GM12865 (cell line): ENCODE measurements at regions not wholly inside any gene's neighbourhood (a gene's known extent, or its start where the extent isn't known, plus 50 kb on each side); places are given as distances from the start of the nearest gene placed in this dataset.

Source experiments
- DNase-seq: peaks from one replicate; pipeline ENCODE4 v3.0.0; 2010; ENCODE audit warnings: low read depth
- H3K4me3 ChIP-seq: 2 replicates; pipeline ENCODE4 v1.5.1; 2011; ENCODE audit warnings: mild to moderate bottlenecking, low read depth, low read length, control low read depth
- CTCF ChIP-seq: IDR thresholded peaks from 2 replicates; pipeline ENCODE4 v1.5.1; 2011; ENCODE audit warnings: low read length, control low read depth, low read depth, inconsistent platforms; ENCODE audit not compliant: insufficient read depth; ENCODE audit errors: missing control alignments

GRCh38 chr3:30505866-30506520 is 100.4 kb upstream of the TGFBR2 start:
- no peak for TF ChIP-seq CTCF
- H3K4me3 ChIP-seq = no peak overlapping the region
- DNase-seq = no peak

DNA sequence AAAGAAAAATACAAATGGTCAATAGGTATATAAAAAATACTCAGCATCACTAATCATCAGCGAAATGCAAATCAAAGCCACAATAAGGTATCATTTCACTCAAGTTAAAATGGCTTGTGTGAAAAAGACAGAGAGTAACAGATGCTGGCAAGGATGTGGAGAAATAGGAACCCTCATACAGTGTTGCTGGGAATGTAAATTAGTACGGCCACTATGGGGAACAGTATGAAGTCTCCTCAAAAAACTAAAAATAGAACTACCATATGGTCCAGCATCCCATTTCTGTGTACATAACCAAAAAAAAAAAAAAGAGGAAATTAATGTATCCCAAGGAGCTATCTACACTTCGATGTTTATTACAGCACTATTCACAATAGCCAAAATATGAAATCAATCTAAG is 98.1 kb upstream of the TGFBR2 start:
- no peak for TF ChIP-seq CTCF
- no peak overlapping the region for H3K4me3 ChIP-seq
- no peak for DNase-seq

DNA sequence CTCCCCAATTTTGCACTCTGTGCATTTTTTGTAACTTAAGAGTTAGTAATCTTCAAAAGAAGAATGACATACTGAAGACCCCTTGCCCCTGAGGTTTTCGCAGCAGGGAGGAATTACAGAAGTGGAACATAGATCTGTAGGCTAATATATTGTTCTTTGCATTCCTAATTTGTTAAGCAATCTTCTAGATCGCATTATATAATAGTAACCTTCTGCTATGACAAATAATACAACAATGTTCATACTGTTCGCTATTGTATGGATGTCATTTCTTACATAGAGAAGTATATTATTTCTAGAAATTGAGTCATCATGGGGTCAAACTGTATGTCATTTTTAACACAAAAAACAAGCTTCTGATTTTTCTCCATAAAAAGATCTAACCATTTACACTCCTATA is 95.8 kb upstream of the TGFBR2 start:
- no peak for TF ChIP-seq CTCF
- DNase-seq = no peak
- H3K4me3 ChIP-seq = no peak overlapping the region

DNA sequence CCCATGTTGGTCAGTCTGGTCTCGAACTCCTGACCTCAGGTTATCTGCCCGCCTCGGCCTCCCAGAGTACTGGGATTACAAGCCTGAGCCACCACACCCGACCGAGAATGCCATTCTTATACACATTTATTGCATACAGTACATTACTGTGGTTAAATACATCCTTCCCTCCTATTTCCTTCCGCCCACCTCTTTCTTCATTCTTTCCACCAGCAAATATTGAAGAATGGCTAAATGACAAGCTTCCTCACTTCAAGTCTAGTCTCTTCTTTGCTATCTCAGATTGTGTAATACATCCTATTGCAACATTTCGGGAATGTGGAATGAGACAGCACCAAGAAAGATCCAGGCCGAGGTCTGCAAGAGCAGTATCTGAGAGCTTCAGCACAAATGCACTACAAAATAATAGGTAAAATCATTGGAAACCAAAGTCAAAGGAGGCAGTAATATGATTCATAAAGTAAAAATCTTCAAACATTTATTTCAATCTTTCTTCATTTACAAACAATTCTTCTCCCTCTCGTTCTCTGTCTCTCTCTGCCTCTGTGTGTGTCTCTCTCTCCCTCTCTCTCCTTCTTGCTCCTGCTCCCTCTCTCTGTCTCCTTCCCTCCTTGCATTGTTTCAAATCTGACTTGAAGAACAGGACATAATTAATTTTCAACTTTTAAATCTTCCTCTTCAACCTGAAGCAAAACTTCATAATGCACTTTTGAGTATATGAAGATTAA is 94.7 kb upstream of the TGFBR2 start:
- no peak for DNase-seq
- no peak for TF ChIP-seq CTCF
- H3K4me3 ChIP-seq = no peak overlapping the region

DNA sequence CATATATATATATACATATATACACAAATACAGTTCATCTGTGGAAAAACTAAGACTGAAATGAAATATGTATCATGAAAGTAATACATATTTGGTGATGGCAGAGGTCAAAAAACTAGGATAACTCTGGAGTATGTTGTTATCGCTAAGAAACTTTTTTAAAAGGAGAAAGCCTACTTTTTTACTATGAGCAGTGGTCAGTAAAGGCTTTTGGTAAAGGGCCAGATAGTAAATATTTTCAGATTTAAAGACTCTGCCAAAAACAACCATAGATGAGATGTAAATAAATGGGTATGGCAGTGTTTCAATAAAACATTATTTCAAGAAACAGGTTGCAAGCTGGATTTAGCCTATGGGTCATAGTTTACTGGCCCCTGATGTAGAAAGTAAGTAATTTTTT is 93.8 kb upstream of the TGFBR2 start:
- H3K4me3 ChIP-seq = no peak overlapping the region
- no peak for DNase-seq
- no peak for TF ChIP-seq CTCF

- no peak for DNase-seq
- no peak overlapping the region for H3K4me3 ChIP-seq
- no peak for TF ChIP-seq CTCF
These were observed 92.8 kb upstream of the TGFBR2 start for GRCh38 chr3:30513374-30514152.
